Stimulated activated CD4-positive, alpha-beta T cell treated with anti-CD3 and anti-CD28 coated beads, Interleukin-4, amount 100 ng/mL, for 1 hour (primary cell): ENCODE measurements at regions not wholly inside any gene's neighbourhood (a gene's known extent, or its start where the extent isn't known, plus 50 kb on each side); places are given as distances from the start of the nearest gene placed in this dataset.
"Not testable (repeated sequence)": the region's sequence is repeated elsewhere in the genome, so short reads cannot be mapped to it uniquely, and the experiment has no call there.

Source experiments
- DNase-seq: peaks from one replicate; pipeline ENCODE4 v3.0.0-alpha.2; 2020

GRCh38 chr10:44300666-44301649, 83.9 kb downstream of the CXCL12 start:
- DNase-seq, result no peak

GRCh38 chr10:44298713-44299112, 86.2 kb downstream of the CXCL12 start:
- no peak for DNase-seq

GRCh38 chr10:44297963-44298362, 86.9 kb downstream of the CXCL12 start:
- no peak for DNase-seq

GRCh38 chr10:44295644-44296241, 89.2 kb downstream of the CXCL12 start:
- no peak for DNase-seq

- DNase-seq, result no peak
These were observed 90.0 kb downstream of the CXCL12 start for GRCh38 chr10:44294726-44295412.

- no peak for DNase-seq
These were observed 91.1 kb downstream of the CXCL12 start for GRCh38 chr10:44293842-44294241.

- DNase-seq, result no peak
These were observed 91.6 kb downstream of the CXCL12 start for GRCh38 chr10:44293306-44293778.

- no peak for DNase-seq
These were observed 92.4 kb downstream of the CXCL12 start for GRCh38 chr10:44292390-44293002.

- DNase-seq, result no peak
These were observed 93.8 kb downstream of the CXCL12 start for GRCh38 chr10:44291091-44291490.

- DNase-seq, result no peak
These were observed 95.8 kb downstream of the CXCL12 start for GRCh38 chr10:44289125-44289524.

GRCh38 chr10:44287408-44287807, 97.5 kb downstream of the CXCL12 start:
- no peak for DNase-seq

- no peak for DNase-seq
These were observed 100.5 kb downstream of the CXCL12 start for GRCh38 chr10:44284198-44285084.

- DNase-seq, result no peak
These were observed 102.1 kb downstream of the CXCL12 start for GRCh38 chr10:44282626-44283300.

- DNase-seq, result no peak
These were observed 103.2 kb downstream of the CXCL12 start for GRCh38 chr10:44281662-44282061.

GRCh38 chr10:44281089-44281613, 103.7 kb downstream of the CXCL12 start:
- DNase-seq, result no peak

GRCh38 chr10:44280226-44281014, 104.5 kb downstream of the CXCL12 start:
- no peak for DNase-seq

GRCh38 chr10:44279426-44280126, 105.3 kb downstream of the CXCL12 start:
- DNase-seq, result no peak

GRCh38 chr10:44278837-44279324, 106.0 kb downstream of the CXCL12 start:
- no peak for DNase-seq

- DNase-seq, result not testable (repeated sequence)
These were observed 116.4 kb downstream of the CXCL12 start for GRCh38 chr10:44268435-44268948.
